ENCODE measurements at regions not wholly inside any gene's neighbourhood (a gene's known extent, or its start where the extent isn't known, plus 50 kb on each side); places are given as distances from the start of the nearest gene placed in this dataset.

DNA sequence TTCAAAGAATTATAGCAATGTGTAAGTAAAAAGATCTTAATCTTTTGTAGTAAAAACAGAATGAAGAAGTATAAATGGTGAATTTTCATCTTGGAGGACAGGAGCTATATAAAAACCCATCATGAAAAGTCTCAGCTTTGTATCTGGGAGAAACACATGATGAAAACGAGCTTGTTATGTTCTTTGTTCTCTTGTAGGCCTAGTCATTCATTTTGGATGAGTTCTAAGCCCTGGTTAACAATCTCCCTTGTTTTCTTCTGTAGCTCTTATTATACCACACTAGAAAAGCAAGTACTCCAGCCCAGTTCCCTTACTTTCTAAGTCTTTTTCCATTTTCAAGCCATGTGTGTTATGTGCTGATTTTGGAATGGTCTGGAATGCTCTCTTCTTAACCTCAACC is 463.5 kb upstream of the RGS6 start:
- Histone ChIP-seq H3K4me1 (ENCODE audit: control insufficient read depth in 4 of 4, insufficient read depth in 4 of 4, low read length in 3 of 4) (no peaks in the 10 kb centered on the region), H3K27me3 (ENCODE audit: control insufficient read depth in 4 of 4, insufficient read depth in 4 of 4, low read length in 3 of 4) (no peaks in the 10 kb centered on the region), H3K9me3 (ENCODE audit: control insufficient read depth in 4 of 4, low read length in 3 of 4) (no peaks in the 10 kb centered on the region), H3K27ac (ENCODE audit: low read depth in 1 of 2, low read length in 2 of 2) (no peak overlapping the region), H3K4me3 (ENCODE audit: low read depth in 1 of 3, low read length in 3 of 3) (no peak overlapping the region), H3K9ac (ENCODE audit: low read depth in 1 of 2, low read length in 2 of 2) (no peak overlapping the region), H3K36me3 (ENCODE audit: control insufficient read depth in 4 of 4, insufficient read depth in 3 of 4, low read depth in 1 of 4, low read length in 3 of 4) (peaks cover 0 to 2% (median 0%) of the 10 kb centered on the region in 4 donors)
- 90% methylated on average over 1 of the region's 1 CpG for WGBS
- TF ChIP-seq, protein P1, sequence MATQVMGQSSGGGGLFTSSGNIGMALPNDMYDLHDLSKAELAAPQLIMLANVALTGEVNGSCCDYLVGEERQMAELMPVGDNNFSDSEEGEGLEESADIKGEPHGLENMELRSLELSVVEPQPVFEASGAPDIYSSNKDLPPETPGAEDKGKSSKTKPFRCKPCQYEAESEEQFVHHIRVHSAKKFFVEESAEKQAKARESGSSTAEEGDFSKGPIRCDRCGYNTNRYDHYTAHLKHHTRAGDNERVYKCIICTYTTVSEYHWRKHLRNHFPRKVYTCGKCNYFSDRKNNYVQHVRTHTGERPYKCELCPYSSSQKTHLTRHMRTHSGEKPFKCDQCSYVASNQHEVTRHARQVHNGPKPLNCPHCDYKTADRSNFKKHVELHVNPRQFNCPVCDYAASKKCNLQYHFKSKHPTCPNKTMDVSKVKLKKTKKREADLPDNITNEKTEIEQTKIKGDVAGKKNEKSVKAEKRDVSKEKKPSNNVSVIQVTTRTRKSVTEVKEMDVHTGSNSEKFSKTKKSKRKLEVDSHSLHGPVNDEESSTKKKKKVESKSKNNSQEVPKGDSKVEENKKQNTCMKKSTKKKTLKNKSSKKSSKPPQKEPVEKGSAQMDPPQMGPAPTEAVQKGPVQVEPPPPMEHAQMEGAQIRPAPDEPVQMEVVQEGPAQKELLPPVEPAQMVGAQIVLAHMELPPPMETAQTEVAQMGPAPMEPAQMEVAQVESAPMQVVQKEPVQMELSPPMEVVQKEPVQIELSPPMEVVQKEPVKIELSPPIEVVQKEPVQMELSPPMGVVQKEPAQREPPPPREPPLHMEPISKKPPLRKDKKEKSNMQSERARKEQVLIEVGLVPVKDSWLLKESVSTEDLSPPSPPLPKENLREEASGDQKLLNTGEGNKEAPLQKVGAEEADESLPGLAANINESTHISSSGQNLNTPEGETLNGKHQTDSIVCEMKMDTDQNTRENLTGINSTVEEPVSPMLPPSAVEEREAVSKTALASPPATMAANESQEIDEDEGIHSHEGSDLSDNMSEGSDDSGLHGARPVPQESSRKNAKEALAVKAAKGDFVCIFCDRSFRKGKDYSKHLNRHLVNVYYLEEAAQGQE (IDR thresholded peaks at IDR 0.05) = no peak
- no peak for TF ChIP-seq GABPA (IDR thresholded peaks at IDR 0.05 in 1 of 2, conservative IDR thresholded peaks at IDR 0.05 in 1 of 2)
- no peak for TF ChIP-seq NR2F2 (IDR thresholded peaks at IDR 0.05)
- no peak for TF ChIP-seq JUND (IDR thresholded peaks at IDR 0.05)
- TF ChIP-seq HNF4G (IDR thresholded peaks at IDR 0.05) = no peak
- TF ChIP-seq, protein P2, sequence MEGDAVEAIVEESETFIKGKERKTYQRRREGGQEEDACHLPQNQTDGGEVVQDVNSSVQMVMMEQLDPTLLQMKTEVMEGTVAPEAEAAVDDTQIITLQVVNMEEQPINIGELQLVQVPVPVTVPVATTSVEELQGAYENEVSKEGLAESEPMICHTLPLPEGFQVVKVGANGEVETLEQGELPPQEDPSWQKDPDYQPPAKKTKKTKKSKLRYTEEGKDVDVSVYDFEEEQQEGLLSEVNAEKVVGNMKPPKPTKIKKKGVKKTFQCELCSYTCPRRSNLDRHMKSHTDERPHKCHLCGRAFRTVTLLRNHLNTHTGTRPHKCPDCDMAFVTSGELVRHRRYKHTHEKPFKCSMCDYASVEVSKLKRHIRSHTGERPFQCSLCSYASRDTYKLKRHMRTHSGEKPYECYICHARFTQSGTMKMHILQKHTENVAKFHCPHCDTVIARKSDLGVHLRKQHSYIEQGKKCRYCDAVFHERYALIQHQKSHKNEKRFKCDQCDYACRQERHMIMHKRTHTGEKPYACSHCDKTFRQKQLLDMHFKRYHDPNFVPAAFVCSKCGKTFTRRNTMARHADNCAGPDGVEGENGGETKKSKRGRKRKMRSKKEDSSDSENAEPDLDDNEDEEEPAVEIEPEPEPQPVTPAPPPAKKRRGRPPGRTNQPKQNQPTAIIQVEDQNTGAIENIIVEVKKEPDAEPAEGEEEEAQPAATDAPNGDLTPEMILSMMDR (IDR thresholded peaks at IDR 0.05; ENCODE audit: low read depth, low read length, missing input control) = no peak
- no peak for DNase-seq (ENCODE audit: low spot score)

DNA sequence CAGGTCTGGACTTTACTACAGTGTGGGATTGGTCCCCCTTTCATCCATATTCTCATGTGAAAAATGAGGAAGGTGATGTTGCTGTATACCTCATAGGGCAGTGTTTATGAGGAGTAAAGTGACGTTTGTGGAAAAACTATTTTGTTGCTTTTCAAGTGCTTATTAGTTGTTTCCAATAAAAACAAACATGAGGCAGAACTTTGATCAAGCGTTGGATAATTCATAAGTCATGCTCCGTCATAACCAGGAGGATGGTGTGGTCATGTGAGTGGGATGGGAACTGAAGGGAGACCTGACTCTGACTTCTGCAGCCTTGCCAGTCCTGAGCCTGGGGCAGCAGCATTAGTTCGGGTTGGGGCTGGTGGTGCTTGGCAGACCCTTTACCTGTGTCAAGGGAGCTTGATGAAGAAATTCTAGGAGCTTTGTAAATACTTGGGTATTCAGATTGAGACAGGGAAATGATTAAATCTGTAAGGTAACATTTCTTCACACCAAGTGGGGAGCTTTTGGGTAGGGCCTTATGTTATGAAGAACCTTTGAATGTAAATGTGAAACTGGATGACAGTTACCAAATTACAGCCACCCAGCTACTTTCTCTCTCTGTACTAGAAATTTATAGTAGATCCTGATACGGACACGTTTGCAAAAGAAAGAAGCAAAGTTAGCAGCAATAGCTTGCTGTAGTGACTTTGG is 462.4 kb upstream of the RGS6 start:
- H3K9me3 ChIP-seq (ENCODE audit: control insufficient read depth in 4 of 4, low read length in 3 of 4) = no peaks in the 10 kb centered on the region
- H3K4me1 ChIP-seq (ENCODE audit: control insufficient read depth in 4 of 4, insufficient read depth in 4 of 4, low read length in 3 of 4) = no peaks in the 10 kb centered on the region
- no peaks in the 10 kb centered on the region for H3K27me3 ChIP-seq (ENCODE audit: control insufficient read depth in 4 of 4, insufficient read depth in 4 of 4, low read length in 3 of 4)
- no peak overlapping the region for H3K27ac ChIP-seq (ENCODE audit: low read depth in 1 of 2, low read length in 2 of 2)
- TF ChIP-seq JUND (IDR thresholded peaks at IDR 0.05) (no peak), YY1 (IDR thresholded peaks at IDR 0.05) (no peak), FOXA1 (IDR thresholded peaks at IDR 0.05) (no peak)
- TF ChIP-seq, protein P2 (IDR thresholded peaks at IDR 0.05; ENCODE audit: low read depth, low read length, missing input control) = no peak
- WGBS = 93% methylated on average over 6 of the region's 6 CpGs
- peaks cover 0 to 2% (median 0%) of the 10 kb centered on the region in 4 donors for H3K36me3 ChIP-seq (ENCODE audit: control insufficient read depth in 4 of 4, insufficient read depth in 3 of 4, low read depth in 1 of 4, low read length in 3 of 4)
- H3K4me3 ChIP-seq (ENCODE audit: low read depth in 1 of 3, low read length in 3 of 3) = no peak overlapping the region
- no peak for DNase-seq (ENCODE audit: low spot score)
- H3K9ac ChIP-seq (ENCODE audit: low read depth in 1 of 2, low read length in 2 of 2) = no peak overlapping the region
